ENCODE measurements at regions not wholly inside any gene's neighbourhood (a gene's known extent, or its start where the extent isn't known, plus 50 kb on each side); places are given as distances from the start of the nearest gene placed in this dataset.

DNA sequence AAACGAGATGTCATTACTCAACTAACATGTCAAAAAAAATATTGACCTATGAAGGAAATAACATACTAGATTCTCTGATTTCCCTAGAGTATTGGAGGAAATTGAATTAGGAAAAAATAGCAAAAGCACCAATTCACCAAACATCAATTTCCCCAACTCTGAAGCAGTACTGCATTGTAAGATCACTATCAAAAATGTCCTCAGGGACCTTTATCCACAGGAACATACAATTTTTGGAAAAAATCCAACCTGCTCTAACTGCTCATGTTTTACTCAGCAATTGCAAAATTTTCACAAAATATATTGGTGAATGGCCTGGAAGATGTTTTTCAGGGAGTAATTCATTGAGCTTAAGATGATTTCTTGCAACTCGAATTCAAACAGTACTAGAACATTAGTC lies 239.0 kb upstream of the GIMD1 start:
- no peak overlapping the region for H4K91ac ChIP-seq (ENCODE audit: low read depth, low read length)
- no peak overlapping the region for H3K4me3 ChIP-seq (ENCODE audit: low read depth, low read length)
- DNase-seq, result no peak
- no peak overlapping the region for H3K23ac ChIP-seq (ENCODE audit: low read length)
- H3K18ac ChIP-seq (ENCODE audit: low read length), result no peak overlapping the region
- H3K79me2 ChIP-seq (ENCODE audit: control insufficient read depth, insufficient read depth, low read length, poor library complexity), result no peaks in the 10 kb centered on the region
- peaks cover 3% of the 10 kb centered on the region for H3K9me3 ChIP-seq (ENCODE audit: insufficient read depth, low read depth, low read length)
- no peak overlapping the region for H4K12ac ChIP-seq (ENCODE audit: low read depth, low read length)
- no peak overlapping the region for H2AK5ac ChIP-seq (ENCODE audit: low read length)
- no peak overlapping the region for H3K4ac ChIP-seq (ENCODE audit: low read depth, low read length)
- H4K8ac ChIP-seq (ENCODE audit: low read depth, low read length), result no peak overlapping the region
- H3K36me3 ChIP-seq (ENCODE audit: control insufficient read depth in 1 of 2, insufficient read depth in 2 of 2, low read length in 2 of 2), result no peaks in the 10 kb centered on the region
- no peak overlapping the region for H3K9ac ChIP-seq (ENCODE audit: low read length)
- no peak overlapping the region for H2BK5ac ChIP-seq (ENCODE audit: low read depth, low read length, poor library complexity)
- no peak overlapping the region for H2BK120ac ChIP-seq (ENCODE audit: insufficient read depth, low read length, poor library complexity)
- H3K79me1 ChIP-seq (ENCODE audit: low read length), result no peaks in the 10 kb centered on the region
- no peak overlapping the region for H2AFZ ChIP-seq (ENCODE audit: insufficient read depth, low read length, poor library complexity)
- no peaks in the 10 kb centered on the region for H3K27me3 ChIP-seq (ENCODE audit: insufficient read depth, low read length)
- no peak overlapping the region for H3K14ac ChIP-seq (ENCODE audit: low read length)
- no peak overlapping the region for H3K27ac ChIP-seq (ENCODE audit: low read depth, low read length)
- no CpG with 5 or more reads among the region's 2 CpGs for WGBS (ENCODE audit: extremely low coverage, insufficient coverage, insufficient read length)
- H2BK12ac ChIP-seq (ENCODE audit: low read length), result no peak overlapping the region
- H3K4me1 ChIP-seq (ENCODE audit: control insufficient read depth in 1 of 2, insufficient read depth in 2 of 2, low read length in 2 of 2), result no peaks in the 10 kb centered on the region
- no peak overlapping the region for H3K4me2 ChIP-seq (ENCODE audit: low read length)

DNA sequence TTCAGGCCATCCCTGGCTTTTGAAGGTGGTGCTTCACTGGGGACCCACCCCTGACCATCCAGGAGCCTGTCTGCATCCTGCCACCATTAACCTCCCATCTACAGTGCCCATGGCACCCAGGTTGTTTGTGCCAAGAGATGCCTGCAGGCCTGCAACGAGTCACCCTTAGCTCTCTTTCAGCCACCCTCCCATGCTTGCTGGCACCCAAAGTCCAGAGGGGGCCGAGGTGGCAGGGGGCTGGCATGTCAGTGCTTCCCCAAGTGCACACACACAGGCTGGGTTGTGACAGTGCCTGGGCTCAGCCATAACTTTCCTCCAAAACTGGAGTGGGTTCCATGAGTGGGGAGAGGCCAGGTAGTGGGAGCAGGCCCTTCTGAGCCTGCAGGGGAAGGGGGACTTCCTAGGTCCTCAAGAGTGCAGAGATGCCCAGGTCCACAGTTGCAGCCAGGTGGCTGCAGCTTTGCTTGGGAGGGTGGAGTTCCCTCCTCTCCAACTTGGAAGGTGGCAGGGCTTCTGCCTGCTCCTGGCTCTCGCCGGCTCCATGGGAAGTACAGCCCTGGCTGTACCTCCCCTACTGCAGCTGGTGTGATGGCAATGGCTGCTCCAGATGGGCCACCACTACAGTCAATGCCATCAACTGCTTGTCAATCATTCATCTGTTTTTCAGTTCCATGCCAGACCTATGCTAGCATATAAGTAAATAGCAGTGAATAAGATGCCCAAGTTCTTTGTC lies 235.9 kb upstream of the GIMD1 start:
- no peak overlapping the region for H3K18ac ChIP-seq (ENCODE audit: low read length)
- no peak overlapping the region for H3K9ac ChIP-seq (ENCODE audit: low read length)
- no peak overlapping the region for H2BK12ac ChIP-seq (ENCODE audit: low read length)
- no peak overlapping the region for H2AFZ ChIP-seq (ENCODE audit: insufficient read depth, low read length, poor library complexity)
- H3K79me2 ChIP-seq (ENCODE audit: control insufficient read depth, insufficient read depth, low read length, poor library complexity), result no peaks in the 10 kb centered on the region
- no peak overlapping the region for H3K4me2 ChIP-seq (ENCODE audit: low read length)
- no peak overlapping the region for H3K4me3 ChIP-seq (ENCODE audit: low read depth, low read length)
- no peak overlapping the region for H3K23ac ChIP-seq (ENCODE audit: low read length)
- no peaks in the 10 kb centered on the region for H3K36me3 ChIP-seq (ENCODE audit: control insufficient read depth in 1 of 2, insufficient read depth in 2 of 2, low read length in 2 of 2)
- H2BK120ac ChIP-seq (ENCODE audit: insufficient read depth, low read length, poor library complexity), result no peak overlapping the region
- H3K4ac ChIP-seq (ENCODE audit: low read depth, low read length), result no peak overlapping the region
- H4K8ac ChIP-seq (ENCODE audit: low read depth, low read length), result no peak overlapping the region
- DNase-seq, result no peak
- no peak overlapping the region for H2BK5ac ChIP-seq (ENCODE audit: low read depth, low read length, poor library complexity)
- H3K4me1 ChIP-seq (ENCODE audit: control insufficient read depth in 1 of 2, insufficient read depth in 2 of 2, low read length in 2 of 2), result no peaks in the 10 kb centered on the region
- no peaks in the 10 kb centered on the region for H3K27me3 ChIP-seq (ENCODE audit: insufficient read depth, low read length)
- peaks cover 3% of the 10 kb centered on the region for H3K9me3 ChIP-seq (ENCODE audit: insufficient read depth, low read depth, low read length)
- no peak overlapping the region for H3K14ac ChIP-seq (ENCODE audit: low read length)
- no peak overlapping the region for H4K91ac ChIP-seq (ENCODE audit: low read depth, low read length)
- no peak overlapping the region for H3K27ac ChIP-seq (ENCODE audit: low read depth, low read length)
- H3K79me1 ChIP-seq (ENCODE audit: low read length), result no peaks in the 10 kb centered on the region
- H2AK5ac ChIP-seq (ENCODE audit: low read length), result no peak overlapping the region
- WGBS (ENCODE audit: extremely low coverage, insufficient coverage, insufficient read length), result no CpG with 5 or more reads among the region's 4 CpGs
- H4K12ac ChIP-seq (ENCODE audit: low read depth, low read length), result no peak overlapping the region

DNA sequence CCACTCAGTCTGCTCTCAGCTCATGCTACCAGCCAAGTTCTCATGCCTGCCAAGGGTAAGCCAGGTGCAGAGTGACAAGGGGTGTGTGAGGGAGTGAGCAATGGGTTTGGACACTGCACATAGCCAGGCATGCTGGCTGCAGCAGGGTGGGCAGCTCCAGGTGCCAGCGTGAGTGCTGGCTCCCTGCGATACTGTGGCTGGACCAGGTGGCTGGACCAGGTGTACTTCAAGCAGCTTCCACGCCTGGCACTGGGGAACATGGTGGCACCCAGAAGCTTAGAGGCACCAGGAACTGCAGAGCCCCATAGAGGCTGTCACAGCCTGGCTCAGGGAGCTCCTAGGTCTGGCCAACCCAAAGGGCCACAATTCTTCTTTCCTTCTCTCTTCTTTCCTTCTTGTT lies 234.9 kb upstream of the GIMD1 start:
- Histone ChIP-seq H3K4me3 (ENCODE audit: low read depth, low read length) (no peak overlapping the region), H3K79me2 (ENCODE audit: control insufficient read depth, insufficient read depth, low read length, poor library complexity) (no peaks in the 10 kb centered on the region), H3K18ac (ENCODE audit: low read length) (no peak overlapping the region), H4K91ac (ENCODE audit: low read depth, low read length) (no peak overlapping the region), H3K14ac (ENCODE audit: low read length) (no peak overlapping the region), H3K4me1 (ENCODE audit: control insufficient read depth in 1 of 2, insufficient read depth in 2 of 2, low read length in 2 of 2) (no peaks in the 10 kb centered on the region), H3K4me2 (ENCODE audit: low read length) (no peak overlapping the region), H3K36me3 (ENCODE audit: control insufficient read depth in 1 of 2, insufficient read depth in 2 of 2, low read length in 2 of 2) (no peaks in the 10 kb centered on the region), H4K12ac (ENCODE audit: low read depth, low read length) (no peak overlapping the region), H2BK5ac (ENCODE audit: low read depth, low read length, poor library complexity) (no peak overlapping the region), H4K8ac (ENCODE audit: low read depth, low read length) (no peak overlapping the region), H3K9ac (ENCODE audit: low read length) (no peak overlapping the region), H3K9me3 (ENCODE audit: insufficient read depth, low read depth, low read length) (peaks cover 3% of the 10 kb centered on the region), H2BK12ac (ENCODE audit: low read length) (no peak overlapping the region), H2AK5ac (ENCODE audit: low read length) (no peak overlapping the region), H2AFZ (ENCODE audit: insufficient read depth, low read length, poor library complexity) (no peak overlapping the region), H3K79me1 (ENCODE audit: low read length) (no peaks in the 10 kb centered on the region), H3K23ac (ENCODE audit: low read length) (no peak overlapping the region), H3K4ac (ENCODE audit: low read depth, low read length) (no peak overlapping the region), H3K27me3 (ENCODE audit: insufficient read depth, low read length) (no peaks in the 10 kb centered on the region), H2BK120ac (ENCODE audit: insufficient read depth, low read length, poor library complexity) (no peak overlapping the region), H3K27ac (ENCODE audit: low read depth, low read length) (no peak overlapping the region)
- no CpG with 5 or more reads among the region's 3 CpGs for WGBS (ENCODE audit: extremely low coverage, insufficient coverage, insufficient read length)
- no peak for DNase-seq

DNA sequence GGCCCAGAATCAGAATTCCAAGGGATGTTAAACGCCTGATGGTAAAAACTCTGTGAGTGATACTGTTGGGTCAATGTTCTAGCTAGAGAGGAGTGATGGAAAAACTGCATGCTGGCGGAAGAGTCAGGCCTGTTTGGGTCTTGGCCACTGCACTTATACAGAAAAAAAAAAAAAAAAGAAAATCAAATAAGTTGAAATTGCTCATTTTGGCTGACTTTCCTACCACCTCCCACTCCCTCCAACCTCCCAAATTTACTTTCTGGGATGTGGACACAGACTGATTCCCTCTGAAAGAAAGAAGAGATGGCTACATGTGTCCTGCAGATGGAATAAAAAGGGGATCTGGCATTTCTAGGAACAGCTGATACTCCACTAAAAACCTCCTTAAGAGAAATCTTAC lies 234.1 kb upstream of the GIMD1 start:
- no peak overlapping the region for H2BK12ac ChIP-seq (ENCODE audit: low read length)
- no peak overlapping the region for H2BK120ac ChIP-seq (ENCODE audit: insufficient read depth, low read length, poor library complexity)
- no peak overlapping the region for H3K23ac ChIP-seq (ENCODE audit: low read length)
- no peak overlapping the region for H3K4me2 ChIP-seq (ENCODE audit: low read length)
- no peaks in the 10 kb centered on the region for H3K4me1 ChIP-seq (ENCODE audit: control insufficient read depth in 1 of 2, insufficient read depth in 2 of 2, low read length in 2 of 2)
- no peak overlapping the region for H3K4me3 ChIP-seq (ENCODE audit: low read depth, low read length)
- H3K14ac ChIP-seq (ENCODE audit: low read length), result no peak overlapping the region
- H3K36me3 ChIP-seq (ENCODE audit: control insufficient read depth in 1 of 2, insufficient read depth in 2 of 2, low read length in 2 of 2), result no peaks in the 10 kb centered on the region
- no peak overlapping the region for H3K18ac ChIP-seq (ENCODE audit: low read length)
- H2BK5ac ChIP-seq (ENCODE audit: low read depth, low read length, poor library complexity), result no peak overlapping the region
- DNase-seq, result no peak
- H4K8ac ChIP-seq (ENCODE audit: low read depth, low read length), result no peak overlapping the region
- no peak overlapping the region for H3K4ac ChIP-seq (ENCODE audit: low read depth, low read length)
- H2AFZ ChIP-seq (ENCODE audit: insufficient read depth, low read length, poor library complexity), result no peak overlapping the region
- no peaks in the 10 kb centered on the region for H3K79me2 ChIP-seq (ENCODE audit: control insufficient read depth, insufficient read depth, low read length, poor library complexity)
- H4K91ac ChIP-seq (ENCODE audit: low read depth, low read length), result no peak overlapping the region
- H3K27me3 ChIP-seq (ENCODE audit: insufficient read depth, low read length), result no peaks in the 10 kb centered on the region
- WGBS (ENCODE audit: extremely low coverage, insufficient coverage, insufficient read length), result no CpG with 5 or more reads among the region's 2 CpGs
- no peak overlapping the region for H2AK5ac ChIP-seq (ENCODE audit: low read length)
- H3K9me3 ChIP-seq (ENCODE audit: insufficient read depth, low read depth, low read length), result peaks cover 3% of the 10 kb centered on the region
- H4K12ac ChIP-seq (ENCODE audit: low read depth, low read length), result no peak overlapping the region
- H3K9ac ChIP-seq (ENCODE audit: low read length), result no peak overlapping the region
- no peaks in the 10 kb centered on the region for H3K79me1 ChIP-seq (ENCODE audit: low read length)
- H3K27ac ChIP-seq (ENCODE audit: low read depth, low read length), result no peak overlapping the region

Data from trophoblast cell (in vitro differentiated cells and primary cell).